ENCODE measurements at regions not wholly inside any gene's neighbourhood (a gene's known extent, or its start where the extent isn't known, plus 50 kb on each side); places are given as distances from the start of the nearest gene placed in this dataset.

DNA sequence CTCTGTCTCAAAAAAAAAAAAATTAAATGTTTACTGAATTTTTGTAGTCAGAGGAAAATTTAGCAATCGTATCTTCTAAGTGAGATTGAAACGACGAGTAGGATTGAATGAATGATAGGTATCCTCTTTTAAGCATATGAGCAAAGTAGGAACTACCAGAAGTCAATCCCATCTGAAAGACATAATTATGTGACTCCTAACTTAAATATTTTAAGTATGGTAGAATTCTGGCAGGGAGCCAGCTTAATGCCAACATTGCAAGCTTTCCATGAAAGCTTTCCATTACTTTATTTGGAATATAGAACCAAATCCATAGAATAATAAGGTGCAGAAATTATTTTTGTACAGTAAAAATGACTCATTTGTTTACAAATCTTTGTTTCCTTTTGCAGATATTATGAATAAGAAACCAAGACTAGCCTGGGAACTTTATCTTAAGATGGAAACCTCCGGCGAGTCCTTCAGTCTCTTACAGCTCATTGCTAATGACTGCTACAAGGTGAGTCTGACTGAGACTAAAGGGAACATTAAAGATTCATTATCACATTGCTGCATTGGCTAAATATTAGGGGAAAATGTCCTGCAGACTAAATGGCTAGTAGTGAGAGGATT lies 50.2 kb upstream of the UBN2 start:
- ChIA-PET POLR2A (no interaction called here), CTCF (no interaction called here)
- Mint-ChIP-seq H3K4me1 (no peaks in the 10 kb centered on the region), H3K36me3 (ENCODE audit: low read depth) (peaks cover 23% of the 10 kb centered on the region), H3K27me3 (no peaks in the 10 kb centered on the region), H3K9me3 (no peaks in the 10 kb centered on the region), H3K4me3 (no peak overlapping the region), H3K27ac (no peak overlapping the region)
- intact Hi-C loops (cut with micrococcal nuclease), result no loop called here
- TF ChIP-seq, protein P1, sequence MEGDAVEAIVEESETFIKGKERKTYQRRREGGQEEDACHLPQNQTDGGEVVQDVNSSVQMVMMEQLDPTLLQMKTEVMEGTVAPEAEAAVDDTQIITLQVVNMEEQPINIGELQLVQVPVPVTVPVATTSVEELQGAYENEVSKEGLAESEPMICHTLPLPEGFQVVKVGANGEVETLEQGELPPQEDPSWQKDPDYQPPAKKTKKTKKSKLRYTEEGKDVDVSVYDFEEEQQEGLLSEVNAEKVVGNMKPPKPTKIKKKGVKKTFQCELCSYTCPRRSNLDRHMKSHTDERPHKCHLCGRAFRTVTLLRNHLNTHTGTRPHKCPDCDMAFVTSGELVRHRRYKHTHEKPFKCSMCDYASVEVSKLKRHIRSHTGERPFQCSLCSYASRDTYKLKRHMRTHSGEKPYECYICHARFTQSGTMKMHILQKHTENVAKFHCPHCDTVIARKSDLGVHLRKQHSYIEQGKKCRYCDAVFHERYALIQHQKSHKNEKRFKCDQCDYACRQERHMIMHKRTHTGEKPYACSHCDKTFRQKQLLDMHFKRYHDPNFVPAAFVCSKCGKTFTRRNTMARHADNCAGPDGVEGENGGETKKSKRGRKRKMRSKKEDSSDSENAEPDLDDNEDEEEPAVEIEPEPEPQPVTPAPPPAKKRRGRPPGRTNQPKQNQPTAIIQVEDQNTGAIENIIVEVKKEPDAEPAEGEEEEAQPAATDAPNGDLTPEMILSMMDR (IDR thresholded peaks at IDR 0.05), result no peak
- DNase-seq, result no peak
- ATAC-seq (ENCODE audit: low read depth), result no peak

All from activated B cell treated with CpG ODN at 0.5 μM for 24 hours (primary cell).